ENCODE measurements at regions not wholly inside any gene's neighbourhood (a gene's known extent, or its start where the extent isn't known, plus 50 kb on each side); places are given as distances from the start of the nearest gene placed in this dataset.
A peak's percentile ranks its signal among the peaks of the same experiment; 100 is the strongest.

GRCh38 chr5:118687661-118688621 is 300.4 kb downstream of the DTWD2 start:
- DNase-seq = no peak

GRCh38 chr5:118687100-118687499 is 301.2 kb downstream of the DTWD2 start:
- DNase-seq = no peak

GRCh38 chr5:118681655-118682054 is 306.7 kb downstream of the DTWD2 start:
- no peak for DNase-seq

GRCh38 chr5:118679264-118679940 is 308.9 kb downstream of the DTWD2 start:
- DNase-seq = no peak

GRCh38 chr5:118678746-118679145 is 309.6 kb downstream of the DTWD2 start:
- DNase-seq = no peak

- no peak for DNase-seq
Observed at GRCh38 chr5:118675247-118675646, 313.1 kb downstream of the DTWD2 start.

- no peak for DNase-seq
Observed at GRCh38 chr5:118657576-118657975, 330.8 kb downstream of the DTWD2 start.

GRCh38 chr5:118653872-118654271 is 334.5 kb downstream of the DTWD2 start:
- no peak for DNase-seq

- DNase-seq = no peak
Observed at GRCh38 chr5:118653183-118653582, 335.2 kb downstream of the DTWD2 start.

GRCh38 chr5:118651002-118651401 is 337.3 kb downstream of the DTWD2 start:
- DNase-seq = no peak

GRCh38 chr5:118647587-118647986 is 340.8 kb downstream of the DTWD2 start:
- no peak for DNase-seq

GRCh38 chr5:118646917-118647316 is 341.4 kb downstream of the DTWD2 start:
- DNase-seq = no peak

- DNase-seq = no peak
Observed at GRCh38 chr5:118637947-118638670, 350.2 kb downstream of the DTWD2 start.

- DNase-seq = no peak
Observed at GRCh38 chr5:118628660-118629354, 359.5 kb downstream of the DTWD2 start.

GRCh38 chr5:118620233-118620632 is 368.1 kb downstream of the DTWD2 start:
- no peak for DNase-seq

GRCh38 chr5:118619823-118620222 is 368.5 kb downstream of the DTWD2 start:
- no peak for DNase-seq

GRCh38 chr5:118616281-118616680 is 372.1 kb downstream of the DTWD2 start:
- DNase-seq = no peak

GRCh38 chr5:118614731-118615456 is 373.5 kb downstream of the DTWD2 start:
- no peak for DNase-seq

GRCh38 chr5:118611332-118611945 is 376.9 kb downstream of the DTWD2 start:
- DNase-seq = peak; percentile 1

- no peak for DNase-seq
Observed at GRCh38 chr5:118606940-118607339, 381.4 kb downstream of the DTWD2 start.

- DNase-seq = no peak
Observed at GRCh38 chr5:118605761-118606160, 382.6 kb downstream of the DTWD2 start.

- DNase-seq = no peak
Observed at GRCh38 chr5:118604106-118604505, 384.2 kb downstream of the DTWD2 start.

Measured in NCI-H748 treated with DMSO at 0.1 percent for 48 hours (cell line).